HG03354 (cell line): ENCODE measurements at regions not wholly inside any gene's neighbourhood (a gene's known extent, or its start where the extent isn't known, plus 50 kb on each side); places are given as distances from the start of the nearest gene placed in this dataset.
"Not testable (repeated sequence)": the region's sequence is repeated elsewhere in the genome, so short reads cannot be mapped to it uniquely, and the experiment has no call there.

ENCODE experiments used
- ATAC-seq: cut with Tn5 transposase; IDR thresholded peaks from one replicate; pipeline ENCODE4 v1.9.1; 2021; ENCODE audit warnings: mild to moderate bottlenecking; ENCODE audit not compliant: unreplicated experiment, poor library complexity, severe bottlenecking

GRCh38 chr7:114799628-114800028, 122.3 kb upstream of the MDFIC start:
- ATAC-seq = no peak

- ATAC-seq = no peak
Measured at GRCh38 chr7:114802632-114803031, 119.3 kb upstream of the MDFIC start.

- ATAC-seq = no peak
Measured at GRCh38 chr7:114806590-114807162, 115.2 kb upstream of the MDFIC start.

GRCh38 chr7:114812570-114812969, 109.3 kb upstream of the MDFIC start:
- ATAC-seq = no peak

GRCh38 chr7:114813624-114814023, 108.3 kb upstream of the MDFIC start:
- no peak for ATAC-seq

GRCh38 chr7:114817036-114817435, 104.9 kb upstream of the MDFIC start:
- not testable (repeated sequence) for ATAC-seq

GRCh38 chr7:114818501-114818900, 103.4 kb upstream of the MDFIC start:
- ATAC-seq = no peak

- no peak for ATAC-seq
Measured at GRCh38 chr7:114819616-114820362, 102.1 kb upstream of the MDFIC start.

- ATAC-seq = no peak
Measured at GRCh38 chr7:114821030-114821900, 100.6 kb upstream of the MDFIC start.

- no peak for ATAC-seq
Measured at GRCh38 chr7:114822131-114822530, 99.8 kb upstream of the MDFIC start.

GRCh38 chr7:114822844-114823243, 99.0 kb upstream of the MDFIC start:
- no peak for ATAC-seq

GRCh38 chr7:114823290-114823689, 98.6 kb upstream of the MDFIC start:
- no peak for ATAC-seq

- no peak for ATAC-seq
Measured at GRCh38 chr7:114825423-114825951, 96.4 kb upstream of the MDFIC start.

GRCh38 chr7:114830952-114831351, 90.9 kb upstream of the MDFIC start:
- no peak for ATAC-seq

GRCh38 chr7:114832906-114833595, 88.8 kb upstream of the MDFIC start:
- ATAC-seq = peak; percentile 92

GRCh38 chr7:114835303-114835702, 86.6 kb upstream of the MDFIC start:
- peak; percentile 32 for ATAC-seq

GRCh38 chr7:114835861-114836260, 86.0 kb upstream of the MDFIC start:
- ATAC-seq = no peak

GRCh38 chr7:114842551-114843065, 79.3 kb upstream of the MDFIC start:
- no peak for ATAC-seq

- peak; percentile 61 for ATAC-seq
Measured at GRCh38 chr7:114843102-114843501, 78.8 kb upstream of the MDFIC start.
